HepG2 (cell line): ENCODE measurements at regions not wholly inside any gene's neighbourhood (a gene's known extent, or its start where the extent isn't known, plus 50 kb on each side); places are given as distances from the start of the nearest gene placed in this dataset.

Source experiments
- BORCS8-MEF2B ChIP-seq: sonication (generic); formaldehyde crosslinking; IDR thresholded peaks from 2 replicates; pipeline ENCODE4 v1.8.0; 2022; ENCODE audit warnings: mild to moderate bottlenecking, missing genetic modification reagents
- CHD4 ChIP-seq: fragments of 200-600 bp; sonication (generic); IDR thresholded peaks from 2 replicates; pipeline ENCODE4 v1.7.0; 2017; ENCODE audit warnings: mild to moderate bottlenecking, low read length, borderline replicate concordance
- GABPB1 ChIP-seq: IDR thresholded peaks from 2 replicates; pipeline ENCODE4 v1.6.1; 2016; ENCODE audit warnings: mild to moderate bottlenecking, missing genetic modification reagents, moderate library complexity, missing compliant biosample characterization
- PATZ1 ChIP-seq: sonication (generic); formaldehyde crosslinking; IDR thresholded peaks from 2 replicates; pipeline ENCODE4 v1.4.0; 2020; ENCODE audit warnings: missing genetic modification reagents
- PAWR ChIP-seq: sonication (generic); formaldehyde crosslinking; IDR thresholded peaks from 2 replicates; pipeline ENCODE4 v1.4.0; 2020; ENCODE audit warnings: missing genetic modification reagents, mild to moderate bottlenecking, borderline replicate concordance
- ZNF12 ChIP-seq: sonication (generic); formaldehyde crosslinking; IDR thresholded peaks from 2 replicates; pipeline ENCODE4 v1.5.0; 2020; ENCODE audit warnings: missing genetic modification reagents
- ZNF260 ChIP-seq: sonication (generic); formaldehyde crosslinking; IDR thresholded peaks from 2 replicates; pipeline ENCODE4 v1.4.0; 2020; ENCODE audit warnings: missing genetic modification reagents, low read depth, mild to moderate bottlenecking, borderline replicate concordance
- ZNF572 ChIP-seq: sonication (generic); formaldehyde crosslinking; IDR thresholded peaks from 2 replicates; pipeline ENCODE4 v1.5.1; 2020; ENCODE audit warnings: mild to moderate bottlenecking, missing genetic modification reagents
- ZNF780A ChIP-seq: sonication (generic); formaldehyde crosslinking; IDR thresholded peaks from 2 replicates; pipeline ENCODE4 v1.8.0; 2022; ENCODE audit warnings: mild to moderate bottlenecking, missing genetic modification reagents, moderate library complexity
- ZNF891 ChIP-seq: sonication (generic); formaldehyde crosslinking; IDR thresholded peaks from 2 replicates; pipeline ENCODE4 v1.5.0; 2020; ENCODE audit warnings: mild to moderate bottlenecking, missing genetic modification reagents
- ZSCAN22 ChIP-seq: sonication (generic); formaldehyde crosslinking; IDR thresholded peaks from 2 replicates; pipeline ENCODE4 v1.4.0; 2020; ENCODE audit warnings: mild to moderate bottlenecking, missing genetic modification reagents
- ZSCAN5A ChIP-seq: sonication (generic); formaldehyde crosslinking; IDR thresholded peaks from 2 replicates; pipeline ENCODE4 v1.8.0; 2022; ENCODE audit warnings: mild to moderate bottlenecking, missing genetic modification reagents, borderline replicate concordance
- TF ChIP-seq, protein P1 (sequence below): IDR thresholded peaks from 2 replicates; pipeline ENCODE4 v1.4.0; 2020; ENCODE audit warnings: mild to moderate bottlenecking, missing genetic modification reagents
- TF ChIP-seq, protein P2 (sequence below): sonication (generic); formaldehyde crosslinking; IDR thresholded peaks from 2 replicates; pipeline ENCODE4 v1.4.0; 2020; ENCODE audit warnings: missing genetic modification reagents, borderline replicate concordance

DNA sequence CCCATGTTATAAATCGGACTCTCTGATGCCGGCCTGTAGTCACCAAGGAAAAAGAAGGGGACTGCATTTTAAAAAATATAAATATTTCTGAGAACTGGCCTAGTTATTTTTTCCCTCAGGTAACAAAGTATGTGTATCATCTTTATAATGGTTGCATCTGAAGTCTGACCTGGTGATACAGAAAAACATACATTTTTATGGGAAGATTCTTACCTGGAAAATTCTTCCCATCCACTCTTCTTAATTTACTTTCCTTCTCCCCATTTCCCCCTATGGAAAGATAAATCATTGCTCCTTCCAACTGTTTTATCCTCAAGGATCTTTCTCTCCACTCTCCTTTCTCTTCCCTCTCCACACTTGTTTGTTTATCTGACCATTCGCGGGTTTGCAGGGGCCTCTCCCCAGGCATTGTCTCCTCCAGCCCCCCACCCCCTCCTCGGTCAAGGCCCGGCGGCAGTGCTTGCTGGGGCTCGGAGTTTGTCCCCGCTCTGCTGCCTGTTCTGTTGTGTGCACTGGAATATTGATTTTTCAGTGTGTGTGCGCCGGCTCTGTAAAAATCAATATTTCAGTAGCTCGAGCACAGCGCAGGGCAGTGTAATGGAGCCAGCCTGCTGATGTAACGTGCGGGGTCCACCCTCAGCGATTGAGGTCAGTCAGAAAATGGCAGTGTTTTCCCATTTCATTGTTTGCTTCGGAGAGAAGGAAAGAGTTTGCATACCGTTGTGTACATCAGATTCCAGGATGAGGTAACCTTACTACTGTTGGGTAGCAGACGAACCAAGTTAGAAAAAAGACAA lies 199.5 kb upstream of the NFE2L3 start (continued):
- TF ChIP-seq, protein P1, sequence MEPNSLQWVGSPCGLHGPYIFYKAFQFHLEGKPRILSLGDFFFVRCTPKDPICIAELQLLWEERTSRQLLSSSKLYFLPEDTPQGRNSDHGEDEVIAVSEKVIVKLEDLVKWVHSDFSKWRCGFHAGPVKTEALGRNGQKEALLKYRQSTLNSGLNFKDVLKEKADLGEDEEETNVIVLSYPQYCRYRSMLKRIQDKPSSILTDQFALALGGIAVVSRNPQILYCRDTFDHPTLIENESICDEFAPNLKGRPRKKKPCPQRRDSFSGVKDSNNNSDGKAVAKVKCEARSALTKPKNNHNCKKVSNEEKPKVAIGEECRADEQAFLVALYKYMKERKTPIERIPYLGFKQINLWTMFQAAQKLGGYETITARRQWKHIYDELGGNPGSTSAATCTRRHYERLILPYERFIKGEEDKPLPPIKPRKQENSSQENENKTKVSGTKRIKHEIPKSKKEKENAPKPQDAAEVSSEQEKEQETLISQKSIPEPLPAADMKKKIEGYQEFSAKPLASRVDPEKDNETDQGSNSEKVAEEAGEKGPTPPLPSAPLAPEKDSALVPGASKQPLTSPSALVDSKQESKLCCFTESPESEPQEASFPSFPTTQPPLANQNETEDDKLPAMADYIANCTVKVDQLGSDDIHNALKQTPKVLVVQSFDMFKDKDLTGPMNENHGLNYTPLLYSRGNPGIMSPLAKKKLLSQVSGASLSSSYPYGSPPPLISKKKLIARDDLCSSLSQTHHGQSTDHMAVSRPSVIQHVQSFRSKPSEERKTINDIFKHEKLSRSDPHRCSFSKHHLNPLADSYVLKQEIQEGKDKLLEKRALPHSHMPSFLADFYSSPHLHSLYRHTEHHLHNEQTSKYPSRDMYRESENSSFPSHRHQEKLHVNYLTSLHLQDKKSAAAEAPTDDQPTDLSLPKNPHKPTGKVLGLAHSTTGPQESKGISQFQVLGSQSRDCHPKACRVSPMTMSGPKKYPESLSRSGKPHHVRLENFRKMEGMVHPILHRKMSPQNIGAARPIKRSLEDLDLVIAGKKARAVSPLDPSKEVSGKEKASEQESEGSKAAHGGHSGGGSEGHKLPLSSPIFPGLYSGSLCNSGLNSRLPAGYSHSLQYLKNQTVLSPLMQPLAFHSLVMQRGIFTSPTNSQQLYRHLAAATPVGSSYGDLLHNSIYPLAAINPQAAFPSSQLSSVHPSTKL: peak; percentile 96
- TF ChIP-seq ZSCAN22 (CRISPR knock-in tag): 0 out of 2 replicates have a peak, but pooled peaks have one; percentile 27
- no peak for TF ChIP-seq ZNF260 (CRISPR knock-in tag)
- TF ChIP-seq, protein P2, sequence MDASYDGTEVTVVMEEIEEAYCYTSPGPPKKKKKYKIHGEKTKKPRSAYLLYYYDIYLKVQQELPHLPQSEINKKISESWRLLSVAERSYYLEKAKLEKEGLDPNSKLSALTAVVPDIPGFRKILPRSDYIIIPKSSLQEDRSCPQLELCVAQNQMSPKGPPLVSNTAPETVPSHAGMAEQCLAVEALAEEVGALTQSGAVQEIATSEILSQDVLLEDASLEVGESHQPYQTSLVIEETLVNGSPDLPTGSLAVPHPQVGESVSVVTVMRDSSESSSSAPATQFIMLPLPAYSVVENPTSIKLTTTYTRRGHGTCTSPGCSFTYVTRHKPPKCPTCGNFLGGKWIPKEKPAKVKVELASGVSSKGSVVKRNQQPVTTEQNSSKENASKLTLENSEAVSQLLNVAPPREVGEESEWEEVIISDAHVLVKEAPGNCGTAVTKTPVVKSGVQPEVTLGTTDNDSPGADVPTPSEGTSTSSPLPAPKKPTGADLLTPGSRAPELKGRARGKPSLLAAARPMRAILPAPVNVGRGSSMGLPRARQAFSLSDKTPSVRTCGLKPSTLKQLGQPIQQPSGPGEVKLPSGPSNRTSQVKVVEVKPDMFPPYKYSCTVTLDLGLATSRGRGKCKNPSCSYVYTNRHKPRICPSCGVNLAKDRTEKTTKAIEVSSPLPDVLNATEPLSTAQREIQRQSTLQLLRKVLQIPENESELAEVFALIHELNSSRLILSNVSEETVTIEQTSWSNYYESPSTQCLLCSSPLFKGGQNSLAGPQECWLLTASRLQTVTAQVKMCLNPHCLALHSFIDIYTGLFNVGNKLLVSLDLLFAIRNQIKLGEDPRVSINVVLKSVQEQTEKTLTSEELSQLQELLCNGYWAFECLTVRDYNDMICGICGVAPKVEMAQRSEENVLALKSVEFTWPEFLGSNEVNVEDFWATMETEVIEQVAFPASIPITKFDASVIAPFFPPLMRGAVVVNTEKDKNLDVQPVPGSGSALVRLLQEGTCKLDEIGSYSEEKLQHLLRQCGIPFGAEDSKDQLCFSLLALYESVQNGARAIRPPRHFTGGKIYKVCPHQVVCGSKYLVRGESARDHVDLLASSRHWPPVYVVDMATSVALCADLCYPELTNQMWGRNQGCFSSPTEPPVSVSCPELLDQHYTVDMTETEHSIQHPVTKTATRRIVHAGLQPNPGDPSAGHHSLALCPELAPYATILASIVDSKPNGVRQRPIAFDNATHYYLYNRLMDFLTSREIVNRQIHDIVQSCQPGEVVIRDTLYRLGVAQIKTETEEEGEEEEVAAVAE (CRISPR knock-in tag): no peak; the same call in 1 of the 2 replicates
- no peak for TF ChIP-seq ZNF572
- peak; percentile 66; the same call in 1 of the 2 replicates for TF ChIP-seq ZNF891 (CRISPR knock-in tag)
- TF ChIP-seq ZNF780A (CRISPR knock-in tag): peak; percentile 68
- TF ChIP-seq BORCS8-MEF2B (CRISPR knock-in tag): peak; percentile 92
- no peak for TF ChIP-seq PAWR (CRISPR knock-in tag)
- TF ChIP-seq ZSCAN5A (CRISPR knock-in tag): peak; percentile 92; the same call in 1 of the 2 replicates
- no peak for TF ChIP-seq CHD4
- peak; percentile 66 for TF ChIP-seq GABPB1 (CRISPR knock-in tag)
- peak; percentile 98 for TF ChIP-seq PATZ1
- peak; percentile 99 for TF ChIP-seq ZNF12 (CRISPR knock-in tag)
